ENCODE measurements at regions not wholly inside any gene's neighbourhood (a gene's known extent, or its start where the extent isn't known, plus 50 kb on each side); places are given as distances from the start of the nearest gene placed in this dataset.

- Histone ChIP-seq H3K23me2 (ENCODE audit: low read depth, low read length) (peaks cover 2% of the 10 kb centered on the region; the same call in 1 of the 2 replicates), H4K91ac (replicated peaks; ENCODE audit: insufficient read length, low read length) (no peak overlapping the region), H3K9me3 (ENCODE audit: insufficient read depth in 2 of 2, low read depth in 1 of 2, low read length in 1 of 2) (no peaks in the 10 kb centered on the region), H3K27me3 (replicated peaks in 1 of 4; ENCODE audit: control insufficient read depth in 3 of 4, extremely low read depth in 1 of 4, insufficient read depth in 3 of 4, low read length in 3 of 4) (no peaks in the 10 kb centered on the region), H2BK20ac (ENCODE audit: low read length) (no peak overlapping the region), H3K79me2 (ENCODE audit: control insufficient read depth in 1 of 2, insufficient read depth in 2 of 2, low read length in 2 of 2) (no peaks in the 10 kb centered on the region), H2AK5ac (ENCODE audit: low read depth, low read length) (no peak overlapping the region), H4K20me1 (replicated peaks in 1 of 2; ENCODE audit: control insufficient read depth in 1 of 2, insufficient read depth in 2 of 2, low read length in 2 of 2) (no peaks in the 10 kb centered on the region), H3K4me3 (ENCODE audit: extremely low read depth in 1 of 4, insufficient read depth in 2 of 4, low read depth in 3 of 4, low read length in 4 of 4) (no peak overlapping the region), H3K18ac (ENCODE audit: extremely low read depth, low read length) (no peak overlapping the region), H3K79me1 (ENCODE audit: low read depth, low read length) (no peaks in the 10 kb centered on the region), H3K14ac (ENCODE audit: insufficient read length) (no peak overlapping the region), H3K56ac (replicated peaks; ENCODE audit: insufficient read length, low read depth, low read length) (no peak overlapping the region), H3K23ac (ENCODE audit: insufficient read length) (no peak overlapping the region), H2BK5ac (ENCODE audit: low read depth, low read length) (no peak overlapping the region), H3K9ac (replicated peaks in 1 of 4; ENCODE audit: extremely low read depth in 1 of 4, low read depth in 3 of 4, low read length in 3 of 4) (no peak overlapping the region), H2BK12ac (ENCODE audit: low read depth, low read length) (no peak overlapping the region), H2AFZ (ENCODE audit: low read length) (no peak overlapping the region), H4K8ac (ENCODE audit: extremely low read depth, insufficient read depth, low read length) (no peak overlapping the region), H3K27ac (ENCODE audit: low read depth, low read length) (no peak overlapping the region), H4K5ac (ENCODE audit: insufficient read length, low read depth, low read length) (no peak overlapping the region), H3K4ac (replicated peaks; ENCODE audit: insufficient read length, low read depth, low read length) (no peak overlapping the region), H3K36me3 (ENCODE audit: control insufficient read depth in 2 of 4, insufficient read depth in 4 of 4, low read length in 3 of 4) (no peaks in the 10 kb centered on the region), H2BK15ac (ENCODE audit: low read length) (no peak overlapping the region), H3K4me2 (ENCODE audit: insufficient read depth in 1 of 2, low read depth in 2 of 2, low read length in 2 of 2) (no peak overlapping the region), H3K4me1 (replicated peaks in 1 of 4; ENCODE audit: control insufficient read depth in 3 of 4, insufficient read depth in 4 of 4, low read length in 3 of 4) (peaks cover 0 to 2% (median 0%) of the 10 kb centered on the region in 4 experiments; a peak in 1 of 7 replicates), H2BK120ac (replicated peaks; ENCODE audit: low read depth, low read length) (no peak overlapping the region)
- DNase-seq (ENCODE audit: low read depth in 1 of 2, low spot score in 2 of 2) (no peak), FAIRE-seq (no peak)
- ChIA-PET CTCF (ENCODE audit: partially characterized antibody) (no interaction called here), POLR2A (ENCODE audit: partially characterized antibody) (no interaction called here)
- WGBS, 2 experiments (ENCODE audit: extremely low coverage in 1 of 2, insufficient coverage in 1 of 2, insufficient read length in 1 of 2, insufficient replicate concordance in 2 of 2, low coverage in 1 of 2, low lambda C conversion rate in 2 of 2, missing lambda C conversion rate in 1 of 2): 78% methylated on average over 1 of the region's 1 CpG; no CpG with 5 or more reads in 1 of the 2 experiments
- TF ChIP-seq TAF7 (optimal IDR thresholded peaks at IDR 0.05; ENCODE audit: borderline replicate concordance, low read depth, low read length): no peak
- no peak for TF ChIP-seq TEAD4 (IDR thresholded peaks at IDR 0.05; ENCODE audit: low read depth, low read length)
- TF ChIP-seq KDM4A (IDR thresholded peaks at IDR 0.05; ENCODE audit: low read depth, low read length, severe bottlenecking): no peak
- no peak for TF ChIP-seq CTCF (IDR thresholded peaks at IDR 0.05; ENCODE audit: control extremely low read depth in 1 of 3, insufficient read depth in 1 of 3, low read depth in 1 of 3, low read length in 3 of 3)
- no peak for TF ChIP-seq CHD1 (IDR thresholded peaks at IDR 0.05; ENCODE audit: low read depth, low read length)
- no peak for TF ChIP-seq SUZ12 (IDR thresholded peaks at IDR 0.05; ENCODE audit: low read length)
- TF ChIP-seq EZH2 (IDR thresholded peaks at IDR 0.05; ENCODE audit: low read depth, low read length, severe bottlenecking): no peak
- no peak for TF ChIP-seq RBBP5 (IDR thresholded peaks at IDR 0.05; ENCODE audit: borderline replicate concordance, low read depth, low read length)
- no peak for TF ChIP-seq JUND (IDR thresholded peaks at IDR 0.05; ENCODE audit: low read length)
- TF ChIP-seq CHD2 (IDR thresholded peaks at IDR 0.05; ENCODE audit: low read length): no peak
- TF ChIP-seq PHF8 (conservative IDR thresholded peaks at IDR 0.05; ENCODE audit: low read depth, low read length): no peak
Observed at GRCh38 chr7:97667359-97667758, 64.5 kb upstream of the TAC1 start.
